H9 (cell line): ENCODE measurements at regions not wholly inside any gene's neighbourhood (a gene's known extent, or its start where the extent isn't known, plus 50 kb on each side); places are given as distances from the start of the nearest gene placed in this dataset.

Experiments
- DNase-seq: peaks from one replicate; pipeline ENCODE4 v3.0.0-alpha.2; 2017
- H2AFZ ChIP-seq: one replicate; pipeline ENCODE4 v1.6.1; 2013; ENCODE audit warnings: mild to moderate bottlenecking, low read length, control low read depth, moderate library complexity
- H2AK5ac ChIP-seq: 2 replicates; pipeline ENCODE4 v1.6.1; 2013; ENCODE audit warnings: low read length, control low read depth, mixed read lengths; ENCODE audit not compliant: insufficient read length
- H2BK120ac ChIP-seq: one replicate; pipeline ENCODE4 v1.6.1; 2013; ENCODE audit warnings: low read depth, mild to moderate bottlenecking, low read length, control low read depth, inconsistent platforms; ENCODE audit not compliant: poor library complexity, severe bottlenecking
- H2BK12ac ChIP-seq: 2 replicates; pipeline ENCODE4 v1.6.1; 2013; ENCODE audit warnings: low read length, control low read depth, mixed read lengths, low read depth; ENCODE audit not compliant: insufficient read length
- H2BK15ac ChIP-seq: 2 replicates; pipeline ENCODE4 v1.6.1; 2013; ENCODE audit warnings: low read depth, low read length, control low read depth
- H2BK20ac ChIP-seq: one replicate; pipeline ENCODE4 v1.6.1; 2013; ENCODE audit warnings: low read depth, mild to moderate bottlenecking, low read length, control low read depth, inconsistent platforms; ENCODE audit not compliant: poor library complexity, severe bottlenecking
- H2BK5ac ChIP-seq: 2 replicates; pipeline ENCODE4 v1.6.1; 2013; ENCODE audit warnings: low read length, control low read depth, mixed read lengths; ENCODE audit not compliant: insufficient read length
- H3K14ac ChIP-seq: 2 replicates; pipeline ENCODE4 v1.6.1; 2013; ENCODE audit warnings: low read length, control low read depth; ENCODE audit not compliant: insufficient read depth
- H3K18ac ChIP-seq: 2 replicates; pipeline ENCODE4 v1.6.1; 2013; ENCODE audit warnings: low read depth, mild to moderate bottlenecking, mixed read lengths, low read length, control low read depth; ENCODE audit not compliant: insufficient read length
- H3K23ac ChIP-seq: 2 replicates; pipeline ENCODE4 v1.6.1; 2013; ENCODE audit warnings: low read length, control low read depth, mixed read lengths, low read depth; ENCODE audit not compliant: insufficient read length
- H3K23me2 ChIP-seq: 2 replicates; pipeline ENCODE4 v1.6.1; 2013; ENCODE audit warnings: low read depth, mild to moderate bottlenecking, mixed read lengths, low read length, control low read depth; ENCODE audit not compliant: insufficient read length, poor library complexity, severe bottlenecking
- H3K27ac ChIP-seq: 2 replicates; pipeline ENCODE4 v1.5.1; 2013; ENCODE audit warnings: low read length, control low read depth, mixed read lengths, low read depth; ENCODE audit not compliant: insufficient read length
- H3K27me3 ChIP-seq: 2 replicates; pipeline ENCODE4 v1.6.1; 2013; ENCODE audit warnings: low read length, control low read depth, inconsistent platforms; ENCODE audit not compliant: insufficient read depth
- H3K4ac ChIP-seq: 2 replicates; pipeline ENCODE4 v1.6.1; 2013; ENCODE audit warnings: low read depth, mild to moderate bottlenecking, control low read depth, inconsistent platforms, low read length, moderate library complexity
- H3K4me1 ChIP-seq: 2 replicates; pipeline ENCODE4 v1.6.1; 2013; ENCODE audit warnings: low read length, control low read depth, inconsistent platforms; ENCODE audit not compliant: insufficient read depth
- H3K4me2 ChIP-seq: 2 replicates; pipeline ENCODE4 v1.6.1; 2013; ENCODE audit warnings: low read length, control low read depth, mixed read lengths; ENCODE audit not compliant: insufficient read length, insufficient read depth
- H3K56ac ChIP-seq: 2 replicates; pipeline ENCODE4 v1.6.1; 2013; ENCODE audit warnings: low read depth, mild to moderate bottlenecking, mixed read lengths, low read length, control low read depth; ENCODE audit not compliant: insufficient read length
- H3K79me1 ChIP-seq: 2 replicates; pipeline ENCODE4 v1.6.1; 2013; ENCODE audit warnings: low read depth, mild to moderate bottlenecking, moderate library complexity, low read length, control low read depth, inconsistent platforms; ENCODE audit not compliant: insufficient read depth, poor library complexity, severe bottlenecking
- H3K79me2 ChIP-seq: 2 replicates; pipeline ENCODE4 v1.6.1; 2013; ENCODE audit warnings: low read length, control low read depth, inconsistent platforms; ENCODE audit not compliant: insufficient read depth
- H3K9ac ChIP-seq: 2 replicates; pipeline ENCODE4 v1.6.1; 2013; ENCODE audit warnings: low read length, control low read depth, mixed read lengths; ENCODE audit not compliant: insufficient read length; ENCODE audit errors: extremely low read depth
- H3K9me3 ChIP-seq: one replicate; pipeline ENCODE4 v1.6.1; 2013; ENCODE audit warnings: low read depth, low read length, inconsistent platforms; ENCODE audit not compliant: control insufficient read depth
- H3T11ph ChIP-seq: one replicate; pipeline ENCODE4 v1.6.1; 2013; ENCODE audit warnings: mild to moderate bottlenecking, low read length, control low read depth, inconsistent platforms
- H4K20me1 ChIP-seq: one replicate; pipeline ENCODE4 v1.6.1; 2013; ENCODE audit not compliant: control insufficient read depth, insufficient read length, insufficient read depth
- H4K5ac ChIP-seq: 2 replicates; pipeline ENCODE4 v1.6.1; 2013; ENCODE audit warnings: low read depth, mild to moderate bottlenecking, mixed read lengths, low read length, control low read depth; ENCODE audit not compliant: insufficient read length
- H4K8ac ChIP-seq: replicated peaks from 2 replicates; pipeline ENCODE4 v1.6.1; 2013; ENCODE audit warnings: low read length, control low read depth, mixed read lengths, low read depth; ENCODE audit not compliant: insufficient read length
- H4K91ac ChIP-seq: 2 replicates; pipeline ENCODE4 v1.6.1; 2013; ENCODE audit warnings: low read depth, mild to moderate bottlenecking, moderate library complexity, mixed read lengths, low read length, control low read depth; ENCODE audit not compliant: insufficient read length
- H3K27ac Mint-ChIP-seq, 3 experiments: 2 replicates in 2 of 3; 3 replicates in 1 of 3; pipeline ENCODE4 v1.8.0; 2020 to 2021; ENCODE audit warnings: mixed read lengths in 3 of 3, mild to moderate bottlenecking in 1 of 3, moderate library complexity in 1 of 3
- H3K27me3 Mint-ChIP-seq: 2 replicates; pipeline ENCODE4 v1.8.0; 2021; ENCODE audit warnings: low read depth, mild to moderate bottlenecking, moderate library complexity, mixed read lengths
- H3K36me3 Mint-ChIP-seq, 3 experiments: 2 replicates in 2 of 3; 3 replicates in 1 of 3; pipeline ENCODE4 v1.8.0; 2020 to 2021; ENCODE audit warnings: low read depth in 3 of 3, mixed read lengths in 3 of 3; ENCODE audit not compliant: insufficient read depth in 1 of 3
- H3K4me1 Mint-ChIP-seq, 2 experiments: 2 replicates each; pipeline ENCODE4 v1.8.0; 2020; ENCODE audit warnings: mixed read lengths in 2 of 2
- H3K4me3 Mint-ChIP-seq, 2 experiments: 2 replicates in 1 of 2; 3 replicates in 1 of 2; pipeline ENCODE4 v1.8.0; 2020 to 2021; ENCODE audit warnings: mild to moderate bottlenecking in 2 of 2, mixed read lengths in 2 of 2, moderate library complexity in 1 of 2
- H3K9me3 Mint-ChIP-seq, 2 experiments: 2 replicates in 1 of 2; 3 replicates in 1 of 2; pipeline ENCODE4 v1.8.0; 2020; ENCODE audit warnings: mild to moderate bottlenecking in 2 of 2, mixed read lengths in 2 of 2, moderate library complexity in 1 of 2
- CTCF ChIP-seq: fragments of 200-600 bp; sonication (generic); conservative IDR thresholded peaks from 3 replicates; pipeline ENCODE4 v1.8.0; 2021; ENCODE audit warnings: antibody characterized with exemption, mild to moderate bottlenecking
- WGBS: extraction: QIAGEN DNeasy Blood & Tissue Kit; methylation state at CpG from one replicate; pipeline ENCODE4 v1.1.7; 2013; ENCODE audit warnings: missing lambda C conversion rate, low lambda C conversion rate, mixed read lengths; ENCODE audit not compliant: insufficient read length; ENCODE audit errors: extremely low coverage; 5-methylcytosine and 5-hydroxymethylcytosine counted together

- Mint-ChIP-seq H3K4me1 (no peaks in the 10 kb centered on the region), H3K36me3 (peaks cover 26 to 46% (median 29%) of the 10 kb centered on the region in 3 experiments), H3K27ac (no peak overlapping the region; a peak in 1 of 7 replicates), H3K9me3 (peaks cover 47 to 51% of the 10 kb centered on the region in 2 experiments), H3K27me3 (peaks cover 4% of the 10 kb centered on the region), H3K4me3 (no peak overlapping the region)
- Histone ChIP-seq H3K18ac (no peak overlapping the region), H2AK5ac (no peak overlapping the region), H2BK20ac (no peak overlapping the region), H3K4me2 (no peak overlapping the region), H2AFZ (no peak overlapping the region), H3K79me1 (no peaks in the 10 kb centered on the region), H2BK15ac (no peak overlapping the region), H4K91ac (no peak overlapping the region), H3K56ac (no peak overlapping the region), H3T11ph (no peak overlapping the region), H3K23ac (no peak overlapping the region), H2BK120ac (no peak overlapping the region), H3K23me2 (peaks cover 2% of the 10 kb centered on the region), H3K9me3 (peaks cover 27% of the 10 kb centered on the region), H3K4ac (no peak overlapping the region), H3K4me1 (no peaks in the 10 kb centered on the region), H4K8ac (no peak overlapping the region), H4K20me1 (no peaks in the 10 kb centered on the region), H3K9ac (no peak overlapping the region), H2BK12ac (no peak overlapping the region), H3K14ac (no peak overlapping the region), H2BK5ac (no peak overlapping the region), H3K79me2 (no peaks in the 10 kb centered on the region), H3K27ac (no peak overlapping the region), H3K27me3 (no peaks in the 10 kb centered on the region), H4K5ac (no peak overlapping the region)
- no peak for DNase-seq
- no CpG with 5 or more reads among the region's 12 CpGs for WGBS
- no peak for TF ChIP-seq CTCF
Measured at GRCh38 chr6:168725802-168726201, 284.8 kb downstream of the SMOC2 start.
